ENCODE measurements at regions not wholly inside any gene's neighbourhood (a gene's known extent, or its start where the extent isn't known, plus 50 kb on each side); places are given as distances from the start of the nearest gene placed in this dataset.

DNA sequence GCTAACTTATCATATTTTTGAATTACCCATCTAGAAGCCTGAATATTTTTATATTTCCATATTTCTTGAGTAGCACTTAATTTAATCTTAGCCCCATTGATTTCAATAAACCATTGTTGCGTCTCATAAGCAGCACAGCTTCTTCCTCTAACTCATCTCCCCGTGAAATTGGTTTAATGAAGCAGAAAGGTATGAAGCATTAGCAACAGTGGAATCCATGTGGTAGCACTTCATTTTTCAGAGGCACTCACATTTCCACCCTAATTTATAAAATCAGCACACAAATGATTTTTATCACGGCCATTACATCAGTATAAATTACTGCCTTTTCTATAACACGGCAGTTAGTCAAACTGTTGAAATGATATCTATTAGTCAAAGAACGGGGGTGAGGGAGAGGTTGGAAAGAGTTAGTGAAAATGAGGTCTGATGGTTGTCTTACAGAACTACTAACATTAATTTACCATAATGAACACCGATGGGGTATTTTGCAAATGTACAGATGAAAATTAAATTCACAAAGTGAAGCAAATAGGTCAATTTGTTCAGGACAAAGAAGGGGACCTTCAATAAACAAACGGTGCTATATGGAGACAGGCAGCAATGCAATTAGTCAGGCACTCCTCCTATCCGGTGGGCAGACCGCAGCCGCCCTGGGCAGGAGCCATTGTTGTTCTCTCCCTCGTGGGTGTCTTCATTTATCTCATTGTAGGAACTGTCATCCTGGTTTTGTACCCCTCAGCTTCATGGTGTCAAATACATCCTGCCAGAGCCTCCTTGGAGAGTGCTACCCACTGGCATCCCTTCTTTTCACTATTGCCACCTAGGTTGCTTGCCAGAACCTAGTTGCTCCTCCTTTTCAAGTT, 205.7 kb downstream of the SOX3 start:
- Histone ChIP-seq H3K9me1 (ENCODE audit: control insufficient read depth, insufficient read depth, low read length) (no peaks in the 10 kb centered on the region), H3K27me3 (ENCODE audit: control insufficient read depth in 2 of 2, insufficient read depth in 2 of 2, low read length in 2 of 2) (no peaks in the 10 kb centered on the region), H4K20me1 (replicated peaks; ENCODE audit: control insufficient read depth, insufficient read depth, low read length) (no peaks in the 10 kb centered on the region), H3K79me2 (ENCODE audit: control insufficient read depth, insufficient read depth, low read length) (no peaks in the 10 kb centered on the region), H3K36me3 (ENCODE audit: control insufficient read depth, insufficient read depth, low read length) (no peaks in the 10 kb centered on the region), H3K9me3 (replicated peaks; ENCODE audit: control insufficient read depth, insufficient read depth, low read depth, low read length) (no peaks in the 10 kb centered on the region), H2AFZ (ENCODE audit: low read depth, low read length) (no peak overlapping the region), H3K9ac (ENCODE audit: insufficient read depth in 1 of 2, low read depth in 2 of 2, low read length in 2 of 2) (no peak overlapping the region), H3K4me3 (no peak overlapping the region), H3K4me1 (replicated peaks in 1 of 2; ENCODE audit: control insufficient read depth in 2 of 2, insufficient read depth in 2 of 2, low read length in 2 of 2) (no peaks in the 10 kb centered on the region), H3K27ac (ENCODE audit: extremely low read depth, low read depth, low read length) (no peak overlapping the region), H3K4me2 (ENCODE audit: insufficient read depth, low read length) (no peak overlapping the region)
- in situ Hi-C loops (cut with MboI), result no loop called here
- intact Hi-C loops (cut with micrococcal nuclease), result no loop called here
- FAIRE-seq (no peak), DNase-seq (ENCODE audit: extremely low read depth in 1 of 4, low spot score in 3 of 4) (no peak), ATAC-seq (no peak)
- WGBS (ENCODE audit: insufficient coverage, low coverage, missing lambda C conversion rate), result 2% methylated on average over 11 of the region's 11 CpGs
- TF ChIP-seq ZNF316 (IDR thresholded peaks at IDR 0.05), result no peak
- TF ChIP-seq, protein P1, sequence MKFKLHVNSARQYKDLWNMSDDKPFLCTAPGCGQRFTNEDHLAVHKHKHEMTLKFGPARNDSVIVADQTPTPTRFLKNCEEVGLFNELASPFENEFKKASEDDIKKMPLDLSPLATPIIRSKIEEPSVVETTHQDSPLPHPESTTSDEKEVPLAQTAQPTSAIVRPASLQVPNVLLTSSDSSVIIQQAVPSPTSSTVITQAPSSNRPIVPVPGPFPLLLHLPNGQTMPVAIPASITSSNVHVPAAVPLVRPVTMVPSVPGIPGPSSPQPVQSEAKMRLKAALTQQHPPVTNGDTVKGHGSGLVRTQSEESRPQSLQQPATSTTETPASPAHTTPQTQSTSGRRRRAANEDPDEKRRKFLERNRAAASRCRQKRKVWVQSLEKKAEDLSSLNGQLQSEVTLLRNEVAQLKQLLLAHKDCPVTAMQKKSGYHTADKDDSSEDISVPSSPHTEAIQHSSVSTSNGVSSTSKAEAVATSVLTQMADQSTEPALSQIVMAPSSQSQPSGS (CRISPR knock-in tag; IDR thresholded peaks at IDR 0.05), result no peak
- TF ChIP-seq CREB3 (tag; conservative IDR thresholded peaks at IDR 0.05; ENCODE audit: low read depth), result no peak
- no peak for TF ChIP-seq ZKSCAN8 (CRISPR knock-in tag; IDR thresholded peaks at IDR 0.05)
- TF ChIP-seq, protein P2, sequence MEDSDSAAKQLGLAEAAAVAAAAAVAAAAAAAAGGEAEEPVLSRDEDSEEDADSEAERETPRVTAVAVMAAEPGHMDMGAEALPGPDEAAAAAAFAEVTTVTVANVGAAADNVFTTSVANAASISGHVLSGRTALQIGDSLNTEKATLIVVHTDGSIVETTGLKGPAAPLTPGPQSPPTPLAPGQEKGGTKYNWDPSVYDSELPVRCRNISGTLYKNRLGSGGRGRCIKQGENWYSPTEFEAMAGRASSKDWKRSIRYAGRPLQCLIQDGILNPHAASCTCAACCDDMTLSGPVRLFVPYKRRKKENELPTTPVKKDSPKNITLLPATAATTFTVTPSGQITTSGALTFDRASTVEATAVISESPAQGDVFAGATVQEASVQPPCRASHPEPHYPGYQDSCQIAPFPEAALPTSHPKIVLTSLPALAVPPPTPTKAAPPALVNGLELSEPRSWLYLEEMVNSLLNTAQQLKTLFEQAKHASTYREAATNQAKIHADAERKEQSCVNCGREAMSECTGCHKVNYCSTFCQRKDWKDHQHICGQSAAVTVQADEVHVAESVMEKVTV (CRISPR knock-in tag; IDR thresholded peaks at IDR 0.05), result no peak
- no peak for TF ChIP-seq ZNF23 (CRISPR knock-in tag; IDR thresholded peaks at IDR 0.05)
- no peak for TF ChIP-seq PRMT5 (CRISPR knock-in tag; IDR thresholded peaks at IDR 0.05)
- TF ChIP-seq ZNF431 (CRISPR knock-in tag; IDR thresholded peaks at IDR 0.05), result no peak
- TF ChIP-seq CREBBP (IDR thresholded peaks at IDR 0.05; ENCODE audit: low read depth, low read length), result no peak
- no TSS peak for BruUV-seq (replicated peaks)
- ChIA-PET CTCF (ENCODE audit: low intra/inter-chr PET ratio) (no interaction called here), POLR2A (no interaction called here)
